PC-9 (cell line): ENCODE measurements at regions not wholly inside any gene's neighbourhood (a gene's known extent, or its start where the extent isn't known, plus 50 kb on each side); places are given as distances from the start of the nearest gene placed in this dataset.

Experiments
- EZH2 ChIP-seq: fragments of 200-600 bp; sonication (generic); IDR thresholded peaks from 2 replicates; pipeline ENCODE4 v1.8.0; 2017; ENCODE audit warnings: antibody characterized with exemption, low read depth
- TF ChIP-seq, protein P1 (sequence below): fragments of 200-600 bp; sonication (generic); conservative IDR thresholded peaks from 2 replicates; pipeline ENCODE4 v1.6.1; 2017; ENCODE audit warnings: mixed run types, antibody characterized with exemption, mild to moderate bottlenecking, moderate library complexity

DNA sequence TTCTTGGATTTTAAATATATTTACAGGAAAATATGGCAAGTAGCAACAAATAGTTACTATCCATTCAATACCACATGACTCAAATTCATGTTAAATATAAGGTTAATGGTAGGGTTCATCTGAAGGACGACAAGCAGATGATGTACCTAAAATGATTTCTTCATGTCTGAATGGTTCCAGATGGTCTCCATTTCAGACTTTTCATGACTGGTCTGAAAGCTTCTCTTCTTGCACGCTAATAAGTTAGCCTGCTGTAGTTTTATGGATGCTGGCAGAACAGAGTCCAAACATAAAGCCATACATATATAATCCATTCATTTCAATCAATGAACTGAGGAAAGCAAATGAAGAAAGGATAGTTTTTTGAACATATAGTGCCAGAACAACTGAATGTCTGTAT lies 257.0 kb upstream of the MGAT4C start:
- TF ChIP-seq, protein P1, sequence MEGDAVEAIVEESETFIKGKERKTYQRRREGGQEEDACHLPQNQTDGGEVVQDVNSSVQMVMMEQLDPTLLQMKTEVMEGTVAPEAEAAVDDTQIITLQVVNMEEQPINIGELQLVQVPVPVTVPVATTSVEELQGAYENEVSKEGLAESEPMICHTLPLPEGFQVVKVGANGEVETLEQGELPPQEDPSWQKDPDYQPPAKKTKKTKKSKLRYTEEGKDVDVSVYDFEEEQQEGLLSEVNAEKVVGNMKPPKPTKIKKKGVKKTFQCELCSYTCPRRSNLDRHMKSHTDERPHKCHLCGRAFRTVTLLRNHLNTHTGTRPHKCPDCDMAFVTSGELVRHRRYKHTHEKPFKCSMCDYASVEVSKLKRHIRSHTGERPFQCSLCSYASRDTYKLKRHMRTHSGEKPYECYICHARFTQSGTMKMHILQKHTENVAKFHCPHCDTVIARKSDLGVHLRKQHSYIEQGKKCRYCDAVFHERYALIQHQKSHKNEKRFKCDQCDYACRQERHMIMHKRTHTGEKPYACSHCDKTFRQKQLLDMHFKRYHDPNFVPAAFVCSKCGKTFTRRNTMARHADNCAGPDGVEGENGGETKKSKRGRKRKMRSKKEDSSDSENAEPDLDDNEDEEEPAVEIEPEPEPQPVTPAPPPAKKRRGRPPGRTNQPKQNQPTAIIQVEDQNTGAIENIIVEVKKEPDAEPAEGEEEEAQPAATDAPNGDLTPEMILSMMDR, result no peak
- TF ChIP-seq EZH2, result no peak
